Endodermal cell (in vitro differentiated cells): ENCODE measurements at regions not wholly inside any gene's neighbourhood (a gene's known extent, or its start where the extent isn't known, plus 50 kb on each side); places are given as distances from the start of the nearest gene placed in this dataset.
A peak's percentile ranks its signal among the peaks of the same experiment; 100 is the strongest.

Source experiments
- DNase-seq: peaks from one replicate; pipeline ENCODE4 v3.0.0-alpha.2; 2017
- H3K27ac ChIP-seq: 2 replicates; pipeline ENCODE4 v1.5.1; 2013; ENCODE audit warnings: mild to moderate bottlenecking, low read depth, low read length, moderate library complexity
- H3K27me3 ChIP-seq: 2 replicates; pipeline ENCODE4 v1.6.1; 2013; ENCODE audit warnings: mild to moderate bottlenecking, low read length, moderate library complexity; ENCODE audit not compliant: insufficient read depth, control insufficient read depth, poor library complexity, severe bottlenecking
- H3K36me3 ChIP-seq: 2 replicates; pipeline ENCODE4 v1.7.0; 2013; ENCODE audit warnings: mild to moderate bottlenecking, low read length, moderate library complexity; ENCODE audit not compliant: control insufficient read depth, insufficient read depth
- H3K4me1 ChIP-seq: one replicate; pipeline ENCODE4 v1.7.0; 2013; ENCODE audit warnings: low read length; ENCODE audit not compliant: control insufficient read depth, insufficient read depth
- H3K4me3 ChIP-seq: 2 replicates; pipeline ENCODE4 v1.5.1; 2013; ENCODE audit warnings: mild to moderate bottlenecking, low read length, moderate library complexity
- H3K9ac ChIP-seq: 2 replicates; pipeline ENCODE4 v1.6.1; 2013; ENCODE audit warnings: mild to moderate bottlenecking, low read length, moderate library complexity; ENCODE audit not compliant: poor library complexity, severe bottlenecking; ENCODE audit errors: extremely low read depth
- H3K9me3 ChIP-seq: 2 replicates; pipeline ENCODE4 v1.6.1; 2013; ENCODE audit warnings: mild to moderate bottlenecking, low read length, moderate library complexity; ENCODE audit not compliant: control insufficient read depth
- H3K27ac Mint-ChIP-seq: 2 replicates; pipeline ENCODE4 v1.8.0; 2020; ENCODE audit warnings: mixed read lengths
- H3K27me3 Mint-ChIP-seq: 2 replicates; pipeline ENCODE4 v1.8.0; 2021; ENCODE audit warnings: mild to moderate bottlenecking, mixed read lengths; ENCODE audit not compliant: insufficient read depth
- H3K36me3 Mint-ChIP-seq: 2 replicates; pipeline ENCODE4 v1.8.0; 2020; ENCODE audit warnings: low read depth, mixed read lengths
- H3K4me1 Mint-ChIP-seq: 2 replicates; pipeline ENCODE4 v1.8.0; 2020; ENCODE audit warnings: mixed read lengths
- H3K4me3 Mint-ChIP-seq: 2 replicates; pipeline ENCODE4 v1.8.0; 2020; ENCODE audit warnings: mild to moderate bottlenecking, moderate library complexity, mixed read lengths
- H3K9me3 Mint-ChIP-seq: 2 replicates; pipeline ENCODE4 v1.8.0; 2020; ENCODE audit warnings: mild to moderate bottlenecking, mixed read lengths
- CTCF ChIP-seq: fragments of 200-600 bp; sonication (generic); conservative IDR thresholded peaks from 2 replicates; pipeline ENCODE4 v1.5.0; 2021; ENCODE audit warnings: antibody characterized with exemption, mild to moderate bottlenecking
- WGBS, 2 experiments: methylation state at CpG; one replicate each; pipeline versions ENCODE4 v1.1.5 to v1.1.7; 2013; ENCODE audit warnings: missing lambda C conversion rate in 2 of 2, mixed read lengths in 1 of 2; ENCODE audit not compliant: insufficient coverage in 1 of 2, insufficient read length in 1 of 2; 5-methylcytosine and 5-hydroxymethylcytosine counted together

GRCh38 chr12:83214185-83214584, 527.5 kb downstream of the TMTC2 start:
- 84 to 100% methylated on average over 1 of the region's 1 CpG for WGBS, 2 experiments
- H3K4me1 Mint-ChIP-seq, result peaks cover 16% of the 10 kb centered on the region
- peaks cover under 1% of the 10 kb centered on the region for H3K9me3 Mint-ChIP-seq
- no peak overlapping the region for H3K4me3 Mint-ChIP-seq
- no peak overlapping the region for H3K27ac Mint-ChIP-seq
- H3K36me3 Mint-ChIP-seq, result no peaks in the 10 kb centered on the region
- Histone ChIP-seq H3K27ac (no peak overlapping the region), H3K9me3 (no peaks in the 10 kb centered on the region), H3K9ac (no peak overlapping the region), H3K4me1 (no peaks in the 10 kb centered on the region), H3K4me3 (no peak overlapping the region), H3K27me3 (no peaks in the 10 kb centered on the region), H3K36me3 (no peaks in the 10 kb centered on the region)
- DNase-seq, result no peak
- no peak for TF ChIP-seq CTCF
- H3K27me3 Mint-ChIP-seq, result peaks cover 8% of the 10 kb centered on the region

GRCh38 chr12:83210933-83211332, 524.2 kb downstream of the TMTC2 start:
- H3K36me3 ChIP-seq, result no peaks in the 10 kb centered on the region
- Mint-ChIP-seq H3K4me3 (no peak overlapping the region), H3K4me1 (peaks cover 16% of the 10 kb centered on the region), H3K9me3 (peaks cover 10% of the 10 kb centered on the region), H3K27ac (no peak overlapping the region), H3K27me3 (peaks cover 8% of the 10 kb centered on the region), H3K36me3 (no peaks in the 10 kb centered on the region)
- H3K9ac ChIP-seq, result no peak overlapping the region
- no peak overlapping the region for H3K27ac ChIP-seq
- H3K4me3 ChIP-seq, result peak overlapping the region; percentile 16
- no peaks in the 10 kb centered on the region for H3K9me3 ChIP-seq
- WGBS, 2 experiments, result 21 to 33% methylated on average over 1 of the region's 2 CpGs
- TF ChIP-seq CTCF, result no peak
- no peaks in the 10 kb centered on the region for H3K27me3 ChIP-seq
- DNase-seq, result no peak
- no peaks in the 10 kb centered on the region for H3K4me1 ChIP-seq

DNA sequence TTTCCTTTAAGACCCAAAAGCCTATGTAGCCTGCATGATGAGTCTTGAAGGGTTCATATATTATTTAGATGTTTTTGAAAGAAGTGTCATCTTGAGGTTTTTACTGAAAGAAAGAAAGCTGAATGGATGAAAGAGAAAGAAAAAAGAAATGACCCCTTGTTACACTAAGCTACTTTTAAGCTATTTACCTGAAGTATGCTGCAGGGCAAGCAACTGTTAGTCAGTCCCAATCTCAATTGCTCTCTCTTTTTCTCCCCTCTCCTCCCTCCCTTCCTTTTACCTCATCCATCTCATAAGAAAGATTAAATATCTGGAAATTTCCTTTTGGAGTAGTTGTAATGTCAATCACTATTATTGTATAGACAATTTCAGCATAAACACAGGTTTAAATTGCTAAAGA, 512.4 kb downstream of the TMTC2 start:
- H3K4me1 Mint-ChIP-seq, result peaks cover 26% of the 10 kb centered on the region
- no peaks in the 10 kb centered on the region for H3K9me3 ChIP-seq
- H3K27ac ChIP-seq, result peak overlapping the region; percentile 4
- peaks cover 7% of the 10 kb centered on the region for H3K9me3 Mint-ChIP-seq
- peaks cover 1% of the 10 kb centered on the region for H3K27me3 Mint-ChIP-seq
- TF ChIP-seq CTCF, result no peak
- H3K9ac ChIP-seq, result no peak overlapping the region
- H3K4me1 ChIP-seq, result peaks cover 3% of the 10 kb centered on the region
- H3K27ac Mint-ChIP-seq, result peak overlapping the region; percentile 62
- H3K4me3 Mint-ChIP-seq, result peak overlapping the region; percentile 23
- H3K36me3 ChIP-seq, result no peaks in the 10 kb centered on the region
- no peak for DNase-seq
- no peaks in the 10 kb centered on the region for H3K36me3 Mint-ChIP-seq
- H3K4me3 ChIP-seq, result no peak overlapping the region
- H3K27me3 ChIP-seq, result no peaks in the 10 kb centered on the region
